SKM-1 (cell line): ENCODE measurements at regions not wholly inside any gene's neighbourhood (a gene's known extent, or its start where the extent isn't known, plus 50 kb on each side); places are given as distances from the start of the nearest gene placed in this dataset.
A peak's percentile ranks its signal among the peaks of the same experiment; 100 is the strongest.

Experiments
- DNase-seq: peaks from one replicate; lab custom pipeline; 2025; ENCODE audit not compliant: unreplicated experiment; lab: John Stamatoyannopoulos, UW

DNA sequence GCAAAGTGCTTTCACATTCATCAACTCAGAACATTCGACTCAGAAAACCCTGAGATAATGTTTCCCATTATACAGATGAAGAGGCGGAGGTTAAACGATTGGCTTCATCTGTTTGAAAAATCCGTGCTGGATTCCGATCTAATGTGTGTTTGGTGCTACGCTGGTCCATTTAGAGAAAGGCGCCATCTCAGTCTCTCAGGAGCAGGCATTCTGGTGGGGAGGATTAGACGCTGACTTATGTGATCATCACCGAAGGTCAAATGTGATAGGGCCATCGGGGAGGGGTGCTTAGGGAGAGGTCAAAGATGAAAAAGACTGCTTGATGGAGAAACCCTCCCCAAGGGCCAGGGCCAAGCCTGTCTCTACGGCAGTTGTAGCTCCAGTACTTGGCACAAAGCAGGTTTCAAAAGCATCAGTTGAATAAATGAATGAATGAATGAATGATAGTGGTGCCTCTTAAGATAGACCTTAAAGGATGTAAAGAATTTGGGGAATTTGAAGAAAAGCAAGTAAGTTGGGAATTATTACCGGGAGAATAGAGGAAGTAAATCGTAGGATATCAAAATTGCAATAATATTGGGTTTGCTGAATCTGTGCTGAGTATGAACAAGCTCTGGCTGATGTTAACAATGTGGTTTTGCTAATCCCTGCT is 160.6 kb upstream of the SHB start:
- DNase-seq, result no peak

DNA sequence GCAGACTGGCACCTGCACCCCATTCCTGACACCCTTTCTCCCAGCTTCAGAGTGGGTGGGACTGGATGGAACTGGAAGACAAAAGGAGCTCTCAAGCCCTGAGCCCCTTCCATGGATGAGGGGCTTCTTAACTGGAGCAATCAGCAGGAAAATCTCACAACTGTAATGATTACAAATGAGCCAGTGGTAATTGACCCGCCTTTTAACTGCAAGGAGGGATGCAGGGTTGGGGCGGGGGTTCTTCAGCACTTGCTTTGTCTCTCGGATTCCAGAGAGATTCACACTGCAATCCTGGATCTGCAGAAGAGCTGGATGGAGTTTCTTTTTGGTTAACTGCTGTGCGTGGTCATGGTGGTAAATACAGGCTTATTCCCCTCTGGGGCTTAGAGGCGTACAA is 160.1 kb upstream of the SHB start:
- no peak for DNase-seq

GRCh38 chr9:38228331-38229103 is 159.5 kb upstream of the SHB start:
- no peak for DNase-seq

GRCh38 chr9:38227656-38228055 is 158.6 kb upstream of the SHB start:
- DNase-seq, result peak; percentile 10

GRCh38 chr9:38227061-38227540 is 158.1 kb upstream of the SHB start:
- peak; percentile 71 for DNase-seq

- DNase-seq, result peak; percentile 50
These were observed 157.5 kb upstream of the SHB start for GRCh38 chr9:38226491-38226951.

GRCh38 chr9:38224941-38225340 is 155.9 kb upstream of the SHB start:
- no peak for DNase-seq

DNA sequence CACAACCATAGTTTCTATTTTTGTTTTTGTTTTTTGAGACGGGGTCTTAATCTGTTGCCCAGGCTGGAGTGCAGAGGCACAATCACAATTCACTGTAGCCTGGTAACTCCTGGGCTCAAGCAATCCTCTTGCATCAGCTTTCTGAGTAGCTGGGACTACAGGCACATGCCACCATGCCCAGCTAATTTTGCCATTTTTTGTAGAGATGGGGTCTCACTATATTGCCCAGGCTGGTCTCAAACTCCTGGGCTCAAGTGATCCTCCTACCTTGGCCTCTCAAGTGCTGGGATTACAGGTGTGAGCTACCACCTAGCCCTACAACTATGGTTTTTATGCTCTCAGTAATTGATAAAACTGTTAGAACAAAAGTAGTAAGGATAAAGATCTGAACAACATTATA is 147.5 kb upstream of the SHB start:
- no peak for DNase-seq

- DNase-seq, result no peak
These were observed 146.4 kb upstream of the SHB start for GRCh38 chr9:38215465-38215864.

DNA sequence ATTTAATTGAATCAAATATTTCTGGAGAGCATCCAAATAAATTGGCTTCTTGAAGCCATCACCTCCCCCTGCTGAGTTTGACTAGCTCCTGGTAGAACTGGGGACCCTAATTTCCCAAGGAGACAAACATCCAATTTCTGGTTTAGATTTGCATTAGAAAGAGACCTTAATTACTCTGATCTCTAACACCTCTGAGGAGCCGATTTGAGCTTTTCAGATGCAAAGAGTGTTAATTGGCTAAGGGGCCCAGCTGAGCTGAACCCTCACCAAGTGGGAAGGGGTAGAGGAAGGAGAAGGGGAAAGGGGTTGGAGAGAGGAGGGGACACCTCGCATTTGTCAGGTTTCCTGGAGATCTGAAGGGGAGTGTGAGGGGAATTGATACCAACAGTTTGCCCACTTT is 145.4 kb upstream of the SHB start:
- DNase-seq, result no peak

GRCh38 chr9:38213631-38214299 is 144.7 kb upstream of the SHB start:
- no peak for DNase-seq

GRCh38 chr9:38212016-38212415 is 143.0 kb upstream of the SHB start:
- no peak for DNase-seq

DNA sequence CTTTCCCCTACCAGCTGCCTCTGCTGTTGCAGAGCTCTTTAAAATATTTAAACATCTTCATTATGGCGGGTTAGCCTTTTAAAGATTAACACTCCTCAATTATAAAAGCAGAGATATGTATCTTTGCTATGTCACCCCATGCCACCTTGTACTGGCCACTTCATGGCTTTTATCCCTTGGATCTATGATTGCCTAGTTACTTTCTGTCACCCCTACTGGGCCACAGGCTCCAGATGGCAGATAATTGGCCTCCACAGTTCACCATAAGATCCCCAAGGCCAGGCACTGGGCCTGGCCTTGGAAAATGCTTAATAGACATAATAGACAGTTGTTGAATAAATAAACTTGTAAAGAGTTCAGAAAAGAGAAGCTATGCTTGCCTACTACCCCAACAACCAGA is 142.0 kb upstream of the SHB start:
- no peak for DNase-seq

DNA sequence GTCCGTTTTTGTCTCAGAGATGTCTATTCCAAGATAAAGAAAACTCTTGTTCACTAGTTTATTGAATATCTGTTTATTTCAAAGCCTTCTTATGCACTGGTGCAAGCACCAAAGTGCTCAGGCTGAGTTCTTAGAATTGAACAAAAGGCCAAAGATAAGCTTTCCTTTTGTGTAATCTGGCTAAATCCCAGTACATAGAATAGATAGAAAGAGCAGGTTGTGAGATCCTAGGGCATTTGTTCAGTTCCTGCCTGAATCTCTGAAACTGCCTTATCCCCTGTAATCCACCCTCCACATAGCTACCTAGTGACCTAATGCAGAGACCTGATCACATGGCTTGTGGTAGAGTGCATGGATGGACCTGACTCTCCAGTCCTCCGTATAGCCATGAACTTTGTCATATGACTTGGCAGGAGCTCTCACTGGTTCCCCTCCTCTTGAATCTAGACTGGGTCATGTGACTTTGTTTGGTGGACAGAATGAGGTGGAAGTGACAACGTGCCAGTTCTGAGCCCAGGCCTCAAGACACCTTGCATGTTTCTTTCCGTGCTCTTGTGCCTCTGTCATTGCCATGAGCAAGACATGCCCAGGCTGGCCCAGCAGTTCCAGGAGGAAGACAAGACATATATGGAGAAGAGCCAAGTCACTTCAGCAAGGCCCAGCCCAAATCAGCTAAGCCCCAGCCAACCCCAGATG is 139.3 kb upstream of the SHB start:
- DNase-seq, result no peak

DNA sequence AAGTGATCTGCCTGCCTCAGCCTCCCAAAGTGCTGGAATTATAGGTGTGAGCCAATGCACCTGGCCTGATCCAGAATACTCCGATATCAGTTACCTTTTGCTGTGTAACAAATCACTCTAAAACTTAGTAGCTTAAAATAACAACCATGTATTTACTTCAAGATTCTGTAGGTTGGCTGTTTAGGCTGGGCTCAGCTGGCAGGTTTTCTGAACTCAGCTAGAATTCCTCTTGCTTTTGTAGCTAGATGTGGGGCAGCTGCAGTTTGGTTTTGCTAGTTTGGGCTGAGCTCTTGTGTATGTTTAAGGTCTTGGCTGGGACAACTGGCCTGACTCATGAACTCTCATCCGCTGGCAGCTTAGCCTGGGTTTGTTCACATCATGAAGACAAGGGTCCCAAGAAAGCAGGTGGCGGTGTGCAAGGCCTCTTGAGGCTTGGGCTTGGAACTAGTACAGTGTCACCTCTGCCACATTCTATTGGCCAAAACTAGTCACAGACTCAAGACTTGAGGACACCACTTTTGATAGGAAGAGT is 138.3 kb upstream of the SHB start:
- no peak for DNase-seq

DNA sequence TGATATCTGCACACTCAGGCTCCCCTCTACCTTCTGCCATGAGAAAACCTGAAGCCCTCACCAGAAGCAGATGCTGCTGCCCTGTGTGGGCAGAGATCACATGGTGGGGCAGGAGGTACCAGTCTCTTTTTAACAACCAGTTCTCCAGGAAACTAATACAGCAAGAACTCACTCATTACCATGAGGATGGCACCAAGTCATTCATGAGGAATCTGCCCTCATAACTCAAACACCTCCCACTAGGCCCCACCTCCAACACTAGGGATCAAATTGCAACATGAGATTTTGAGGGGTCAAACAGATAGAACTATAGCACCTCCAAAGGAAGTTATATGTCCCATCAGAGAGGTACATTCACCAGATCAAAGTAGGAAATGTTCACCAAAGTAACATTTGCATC is 136.3 kb upstream of the SHB start:
- DNase-seq, result no peak

DNA sequence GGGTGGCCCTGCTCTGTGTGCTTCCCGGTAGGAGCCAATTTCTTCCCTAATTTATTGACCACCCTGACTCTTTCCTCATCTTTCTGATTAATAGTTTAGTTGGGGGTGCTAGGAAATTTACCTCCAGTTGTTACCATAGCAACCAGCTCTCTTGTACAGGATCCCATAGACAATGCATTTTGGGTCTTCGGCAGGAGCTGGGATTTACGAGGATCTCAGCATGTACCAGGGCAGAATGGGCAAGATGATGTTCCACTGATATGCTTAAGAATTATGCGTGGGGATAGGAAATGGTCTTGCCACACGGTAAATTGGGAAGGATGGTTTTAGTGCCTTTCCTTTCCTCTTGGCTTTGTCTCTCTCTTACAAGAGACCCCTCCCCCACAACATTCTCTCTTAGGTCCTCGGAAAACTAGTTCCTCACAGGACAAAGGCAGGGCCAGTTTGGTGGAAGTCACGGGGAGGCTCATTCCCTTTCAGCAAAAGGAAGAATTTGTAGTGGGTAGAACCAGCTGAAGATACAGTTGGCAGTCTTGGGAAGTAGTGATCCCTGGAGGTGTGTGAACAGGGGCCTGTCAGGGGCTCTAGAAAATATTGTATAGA is 133.4 kb upstream of the SHB start:
- DNase-seq, result no peak

DNA sequence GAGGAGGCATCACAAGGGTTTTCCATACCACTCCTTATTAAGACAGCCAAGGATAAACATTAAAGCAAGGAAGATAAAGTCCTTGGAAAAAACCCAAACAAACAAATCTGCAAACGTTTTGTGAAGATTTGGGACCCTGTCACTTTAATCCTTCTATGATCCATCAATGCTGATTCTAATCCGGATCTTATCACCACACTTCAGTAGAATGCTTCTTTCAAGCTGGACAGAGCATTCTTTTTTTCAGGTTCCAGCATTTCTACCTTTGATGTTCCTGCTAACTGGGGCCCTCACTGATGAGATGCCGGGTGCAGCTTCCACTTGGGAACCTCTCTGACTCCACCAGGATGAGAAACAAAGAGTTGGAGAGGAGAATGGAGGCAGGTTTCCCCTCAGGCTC is 132.8 kb upstream of the SHB start:
- DNase-seq, result no peak

GRCh38 chr9:38200431-38200830 is 131.4 kb upstream of the SHB start:
- DNase-seq, result no peak

- DNase-seq, result no peak
These were observed 129.1 kb upstream of the SHB start for GRCh38 chr9:38198140-38198539.

GRCh38 chr9:38196714-38197113 is 127.7 kb upstream of the SHB start:
- no peak for DNase-seq
